Femur (tissue), 1 donor: ENCODE measurements at regions not wholly inside any gene's neighbourhood (a gene's known extent, or its start where the extent isn't known, plus 50 kb on each side); places are given as distances from the start of the nearest gene placed in this dataset.

ENCODE experiments used
- DNase-seq: peaks from one replicate; pipeline ENCODE4 v3.0.0-alpha.2; 2017

DNA sequence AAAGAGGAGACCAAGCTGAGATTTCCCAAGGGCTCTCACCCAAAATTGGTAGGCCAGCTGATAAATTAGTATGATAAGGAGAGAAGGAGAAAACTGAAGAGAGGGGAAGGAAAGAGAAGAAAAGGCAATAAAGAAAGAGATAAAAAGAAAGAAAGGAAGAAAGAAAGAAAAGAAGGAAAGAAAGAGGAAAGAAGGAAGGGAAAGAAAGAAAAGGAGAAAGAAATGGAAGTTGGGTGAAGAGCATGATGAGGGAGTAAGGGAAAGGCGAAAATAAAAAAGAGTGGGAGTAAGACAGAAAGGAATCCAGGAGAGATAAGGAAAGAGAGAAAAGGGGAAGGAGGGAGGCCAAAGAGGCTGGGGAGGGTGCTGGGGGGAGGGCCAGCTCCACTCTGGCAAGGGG lies 95.4 kb downstream of the MRM1 start:
- no peak for DNase-seq

DNA sequence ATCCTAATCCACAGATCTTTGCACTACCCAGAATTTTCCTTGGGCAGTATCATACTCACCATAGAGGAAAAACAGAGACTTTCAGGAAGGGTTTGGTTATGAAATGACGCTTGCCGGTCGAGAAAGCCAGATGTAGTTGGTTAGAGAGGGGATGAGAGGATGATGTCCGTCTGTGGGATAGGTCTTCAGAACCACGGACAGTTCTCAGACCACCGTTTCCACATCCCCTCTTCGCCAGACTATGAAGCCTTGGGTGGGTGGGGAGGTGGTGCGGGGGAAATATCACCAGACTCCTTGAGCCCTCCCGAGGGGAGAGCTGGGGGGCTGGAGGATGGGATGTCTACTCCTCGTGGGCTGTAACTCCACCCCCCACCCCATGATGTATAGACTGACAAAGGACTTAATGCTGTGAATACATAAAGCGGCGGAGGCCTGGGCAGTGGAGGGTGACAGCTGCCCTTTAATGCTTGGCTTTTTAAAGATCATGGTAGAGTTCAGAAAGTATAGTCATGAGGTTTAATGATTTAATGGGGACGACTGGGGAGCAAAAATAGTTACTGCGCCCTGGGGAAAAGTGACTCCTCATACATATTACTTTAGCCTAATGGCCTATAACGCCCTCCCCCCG lies 96.6 kb downstream of the MRM1 start:
- no peak for DNase-seq

DNA sequence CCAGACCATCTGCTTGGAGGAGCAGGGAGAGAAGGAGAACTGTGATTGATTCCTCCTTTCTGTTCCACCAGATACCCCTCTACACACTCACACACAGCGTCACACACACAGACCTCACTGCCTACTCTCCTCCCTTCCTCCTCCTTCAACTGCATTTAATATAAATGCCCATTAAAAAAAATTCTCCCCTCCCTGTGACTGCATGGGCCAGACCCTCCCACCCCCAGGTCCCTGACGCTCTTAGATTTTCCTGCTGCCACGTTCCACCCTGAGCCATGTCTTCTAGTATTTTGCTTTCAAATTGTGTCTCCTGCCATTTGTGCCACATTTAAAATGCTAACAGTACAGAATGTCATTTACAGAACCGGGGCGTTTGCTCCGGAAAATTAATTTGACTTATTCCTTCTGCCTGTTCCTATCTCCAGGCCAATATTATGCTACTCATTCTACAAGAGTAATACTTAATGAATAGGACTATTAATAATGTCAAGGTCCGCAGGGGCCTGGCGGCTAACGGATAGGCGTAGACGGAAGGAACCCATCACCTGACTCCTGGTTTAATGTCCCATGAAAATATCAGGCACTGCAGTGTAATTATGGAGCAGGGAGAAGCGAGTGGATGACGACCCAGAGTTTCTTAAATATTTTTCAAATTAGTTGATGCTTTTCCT lies 100.2 kb downstream of the MRM1 start:
- no peak for DNase-seq

DNA sequence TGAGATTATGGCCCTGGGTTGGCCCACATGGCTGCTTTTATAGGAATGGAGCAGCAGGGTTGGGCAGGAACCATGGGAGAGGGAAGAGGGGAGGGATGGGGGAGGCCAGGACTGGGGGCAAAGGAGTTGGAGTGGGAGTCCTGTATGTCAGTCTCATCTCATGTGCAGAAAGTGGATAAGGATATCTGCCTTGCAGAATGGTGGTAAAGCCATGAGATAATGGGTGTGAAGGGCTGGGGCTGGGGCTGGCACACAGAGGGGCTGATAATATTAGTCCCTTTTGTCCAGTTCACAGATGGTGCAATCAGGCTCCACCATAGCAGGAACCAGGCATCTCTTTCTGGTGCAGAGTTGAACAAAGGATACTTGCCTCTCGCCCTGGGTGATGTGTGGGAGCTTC lies 101.3 kb downstream of the MRM1 start:
- no peak for DNase-seq

DNA sequence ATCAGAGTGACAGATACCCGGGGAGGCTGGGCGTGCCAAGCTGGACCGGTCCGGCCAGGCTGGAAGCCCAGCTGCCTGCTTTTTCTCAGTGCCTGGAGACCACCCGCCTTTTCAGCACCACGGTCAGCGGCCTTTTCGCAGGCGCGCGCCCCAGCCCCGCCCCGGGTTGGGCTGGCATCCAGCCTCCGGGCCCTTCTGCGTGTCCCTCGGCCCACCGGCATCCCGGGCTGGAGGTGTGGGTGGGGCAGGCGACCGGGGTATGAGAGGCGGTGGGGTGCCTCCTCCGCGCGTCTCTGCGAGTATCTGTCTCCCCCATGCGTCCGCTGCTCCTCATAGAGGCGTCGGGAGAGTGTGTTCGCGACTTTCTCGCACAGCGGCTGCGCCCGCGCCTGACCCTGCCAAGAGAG lies 102.5 kb downstream of the MRM1 start:
- DNase-seq = peak; percentile 70

DNA sequence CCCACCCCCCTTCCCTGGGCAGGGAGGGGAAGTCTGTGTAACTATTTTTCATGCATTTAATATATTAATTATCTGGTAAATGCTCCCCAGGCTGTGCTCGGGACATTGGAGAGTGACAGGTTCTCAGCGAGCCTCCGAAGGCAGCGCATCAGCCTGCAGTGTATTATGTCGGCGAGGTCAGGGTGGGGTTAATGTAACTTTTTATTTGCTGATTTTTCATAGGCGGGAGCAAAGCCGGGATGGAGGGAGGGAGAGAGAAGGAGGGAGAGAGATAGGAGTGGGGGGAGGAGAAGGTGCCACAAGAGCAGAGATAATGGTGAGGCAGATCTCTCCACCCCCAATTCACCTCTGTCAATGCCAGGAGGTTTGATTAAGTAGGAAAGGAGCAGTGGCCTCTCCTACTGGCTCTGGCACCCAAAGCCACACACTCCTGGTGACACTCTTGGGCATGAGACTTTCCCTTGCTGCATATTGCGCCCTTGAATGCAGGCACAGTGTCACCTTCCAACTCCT lies 104.0 kb downstream of the MRM1 start:
- DNase-seq = no peak

DNA sequence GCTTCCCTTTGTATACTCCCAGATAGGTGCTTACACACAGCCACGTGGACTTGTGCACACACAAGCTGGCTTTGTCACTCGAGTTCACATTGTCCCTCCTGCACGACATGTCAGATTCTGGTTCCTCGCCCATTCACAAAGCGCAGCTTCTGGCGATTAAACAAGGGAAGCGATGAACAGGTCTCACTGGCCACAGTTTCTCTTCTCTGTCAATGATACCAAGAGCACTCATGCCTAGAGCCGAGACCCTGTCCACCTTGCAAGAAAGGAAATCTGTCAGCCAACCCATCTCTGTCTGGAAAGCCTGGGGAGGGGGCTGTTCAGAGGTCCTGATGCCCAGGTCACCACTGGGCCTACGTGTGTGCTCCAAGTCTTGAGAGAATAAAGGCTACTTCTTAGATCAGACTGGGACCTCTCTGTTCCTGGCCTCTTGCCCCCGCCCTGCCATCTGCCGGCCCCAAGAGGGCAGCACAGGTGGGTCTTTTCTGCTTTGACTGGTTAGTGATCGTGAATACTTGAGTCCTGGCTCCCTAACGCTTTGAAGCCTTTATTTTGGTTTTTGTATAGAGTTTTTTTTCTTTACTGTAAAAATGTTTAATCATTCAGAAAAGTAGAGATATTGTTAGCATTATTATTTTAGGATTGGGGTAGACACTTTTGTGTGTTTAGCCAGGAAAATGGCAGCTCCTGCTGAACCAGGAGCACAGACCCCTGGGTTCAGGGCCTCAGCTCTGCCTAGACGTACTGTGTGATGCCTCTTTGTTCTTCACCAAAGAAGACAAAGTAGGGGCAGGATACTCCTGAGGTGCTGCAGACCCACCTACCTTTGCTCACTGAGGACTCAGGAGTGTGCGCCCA lies 104.7 kb downstream of the MRM1 start:
- peak; percentile 30 for DNase-seq

DNA sequence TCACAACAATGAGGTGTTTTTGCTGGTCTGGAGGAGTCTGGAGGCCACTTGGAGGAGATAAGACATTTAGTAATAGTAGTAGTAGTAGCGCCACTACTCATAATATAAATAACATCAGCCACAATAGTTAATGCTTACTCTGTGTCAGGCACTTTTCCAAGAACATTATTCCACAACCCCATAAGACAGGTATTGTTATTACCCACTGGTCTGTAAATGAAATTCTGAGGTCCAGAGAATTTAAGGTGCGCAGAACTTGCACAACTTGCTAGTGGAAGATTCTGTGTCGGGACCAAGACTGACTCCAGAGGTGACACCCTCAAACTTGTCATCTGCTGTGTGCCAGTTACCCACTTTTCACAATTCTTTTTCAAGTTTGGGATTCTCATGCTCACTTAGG lies 106.5 kb downstream of the MRM1 start:
- DNase-seq = no peak

DNA sequence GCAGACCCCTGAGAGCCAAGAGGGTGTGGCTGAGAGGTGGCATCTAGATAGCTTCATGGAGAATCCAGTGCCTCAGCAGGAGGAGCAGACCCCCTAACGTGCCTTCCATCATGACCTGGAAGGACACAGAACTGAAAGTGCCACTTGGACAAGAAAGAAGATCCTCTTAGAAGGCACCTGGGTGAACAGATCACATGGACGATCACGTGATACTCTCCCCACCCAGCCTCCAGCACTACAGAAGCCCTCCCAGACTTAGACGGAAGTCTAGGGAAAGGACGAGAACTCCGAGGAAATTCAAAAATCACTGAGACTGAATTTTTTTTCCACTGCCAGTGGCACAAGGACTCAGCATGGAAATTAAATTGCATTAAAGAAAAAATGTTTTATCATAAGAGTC lies 113.4 kb downstream of the MRM1 start:
- DNase-seq = no peak

DNA sequence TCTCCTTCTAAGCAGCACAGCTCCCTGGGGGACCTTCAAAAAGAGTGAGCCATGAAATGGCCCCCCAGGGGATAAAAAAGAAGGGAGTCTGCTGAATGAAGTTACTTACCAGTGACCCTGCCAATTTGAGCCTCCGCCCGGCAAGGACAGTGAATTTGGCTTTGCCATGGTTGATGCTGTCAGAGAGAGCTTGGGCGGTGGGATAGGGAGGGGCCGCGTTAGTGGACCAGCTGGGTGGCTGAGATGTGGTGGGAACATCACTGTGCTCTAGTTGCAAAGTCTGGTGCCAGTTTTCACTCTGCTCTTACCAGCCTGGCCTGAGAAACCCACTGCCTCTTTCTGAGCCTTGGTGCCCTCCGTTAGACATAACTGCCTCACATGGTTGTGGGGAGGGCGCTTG lies 114.6 kb downstream of the MRM1 start:
- no peak for DNase-seq

DNA sequence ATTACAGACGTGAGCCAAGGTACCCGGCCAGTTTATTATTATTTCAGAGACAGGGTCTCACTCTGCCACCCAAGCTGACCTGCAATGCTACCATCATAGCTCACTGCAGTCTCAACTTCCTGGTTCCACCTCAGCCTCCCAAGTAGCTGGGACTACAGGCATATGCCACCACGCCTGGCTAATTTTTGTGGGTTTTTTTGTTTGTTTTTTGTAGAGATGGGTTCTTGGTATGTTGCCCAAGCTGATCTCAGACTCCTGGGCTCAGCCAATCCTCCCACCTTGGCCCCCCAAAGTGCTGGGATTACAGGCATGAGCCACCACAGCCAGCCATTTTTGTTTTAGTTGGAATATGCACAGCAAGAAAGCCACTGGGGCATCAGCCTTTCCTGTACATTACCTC lies 115.7 kb downstream of the MRM1 start:
- DNase-seq = no peak

DNA sequence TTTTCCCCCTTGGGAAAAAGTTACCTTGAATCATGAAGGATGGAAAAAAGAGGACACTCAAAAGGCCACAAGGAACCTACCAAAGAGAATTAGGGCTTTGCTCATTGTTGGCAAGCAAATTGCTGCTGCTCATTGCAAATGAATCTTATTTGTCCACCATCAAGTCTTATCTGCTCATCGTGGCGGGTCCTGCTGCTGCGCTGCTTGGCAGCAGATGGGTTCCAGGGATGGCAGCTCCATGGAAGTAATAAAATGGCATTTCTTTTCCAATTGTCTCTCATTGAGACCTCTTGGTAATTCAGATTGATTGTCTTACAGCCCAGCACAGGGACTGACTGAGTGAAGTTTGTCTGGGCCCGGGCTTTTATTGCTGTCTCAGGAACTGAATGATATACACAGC lies 118.7 kb downstream of the MRM1 start:
- DNase-seq = no peak

DNA sequence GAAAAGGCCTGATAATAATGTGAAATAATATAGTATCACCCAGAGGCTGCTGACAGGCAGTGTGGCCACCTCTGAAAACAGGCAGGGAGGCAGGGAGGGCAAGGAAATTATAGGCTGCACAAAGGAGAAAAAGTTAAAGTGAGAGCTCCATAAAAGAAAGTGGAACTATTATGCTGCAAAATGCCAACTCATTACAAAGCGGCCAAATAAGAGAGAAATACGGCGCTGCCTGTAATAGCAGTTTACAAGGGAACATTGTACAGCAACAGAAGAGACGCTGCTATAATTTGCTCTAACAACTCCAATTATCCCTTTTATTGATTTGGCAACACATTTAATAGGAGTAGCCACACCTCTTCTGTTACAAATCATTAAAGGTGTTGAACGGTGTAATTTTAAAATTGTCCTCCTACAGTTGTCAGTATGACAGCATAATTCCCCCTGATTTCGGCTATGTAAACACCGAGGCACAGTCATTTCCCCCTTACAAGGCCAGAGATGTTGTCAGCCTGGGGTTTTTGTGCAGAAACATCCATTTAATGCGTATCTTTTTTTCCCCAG lies 120.3 kb downstream of the MRM1 start:
- no peak for DNase-seq

DNA sequence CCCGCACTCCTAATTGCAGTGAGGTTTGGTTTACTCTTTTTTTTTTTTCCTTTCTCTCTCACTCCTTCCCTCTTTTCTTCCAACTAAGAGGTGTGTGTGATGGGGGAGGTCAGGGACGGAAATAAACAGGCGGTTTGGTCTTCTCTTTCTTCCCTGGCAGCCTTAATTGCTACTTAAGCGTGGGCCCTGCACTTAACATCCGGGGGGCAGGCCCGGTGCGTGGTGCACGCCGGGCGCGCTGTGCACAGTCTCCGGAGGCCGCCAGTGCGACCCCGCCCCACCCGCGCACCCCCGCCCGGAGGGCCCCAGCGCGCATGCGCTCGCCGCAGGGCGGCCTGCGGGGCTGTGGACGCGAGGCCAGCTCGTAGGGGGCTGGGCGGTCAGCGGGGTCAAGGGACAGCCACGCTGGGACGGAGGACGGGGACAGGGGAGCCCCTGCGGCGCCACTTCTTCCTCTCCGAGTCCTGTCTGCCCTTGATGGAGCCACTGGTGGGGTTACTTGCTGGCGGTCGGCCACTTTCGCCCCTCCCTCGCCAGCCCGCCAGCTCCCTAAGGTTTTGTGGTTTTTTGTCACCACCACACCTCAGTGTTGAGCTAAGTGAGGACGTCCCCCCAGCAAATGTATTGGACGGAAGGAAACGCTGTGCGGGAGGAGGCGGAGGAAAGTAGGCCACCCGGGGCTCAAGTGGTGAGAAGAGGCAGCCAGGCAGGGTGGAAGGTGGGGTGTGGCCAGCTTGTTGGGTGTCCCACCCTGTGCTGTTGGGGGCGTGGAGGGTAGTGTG lies 120.9 kb downstream of the MRM1 start:
- peak; percentile 53 for DNase-seq

DNA sequence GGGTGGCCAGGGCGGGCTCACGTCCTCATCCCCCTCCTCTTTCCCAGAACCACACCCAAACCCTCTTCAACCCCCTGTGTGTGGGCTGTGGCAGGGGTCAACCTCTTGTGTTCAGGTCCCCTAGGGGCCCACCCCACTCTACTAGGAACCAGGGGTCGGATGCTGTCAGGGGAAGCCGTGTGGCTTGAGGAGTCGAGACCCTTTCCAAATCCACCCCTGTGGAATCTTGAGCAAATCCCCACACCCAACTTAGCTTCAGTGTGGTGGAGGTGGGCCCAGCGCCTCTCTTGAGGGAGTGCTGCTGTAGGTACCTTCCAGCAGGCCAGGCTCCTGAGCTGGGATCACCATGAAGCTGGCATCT lies 121.5 kb downstream of the MRM1 start:
- DNase-seq = no peak

DNA sequence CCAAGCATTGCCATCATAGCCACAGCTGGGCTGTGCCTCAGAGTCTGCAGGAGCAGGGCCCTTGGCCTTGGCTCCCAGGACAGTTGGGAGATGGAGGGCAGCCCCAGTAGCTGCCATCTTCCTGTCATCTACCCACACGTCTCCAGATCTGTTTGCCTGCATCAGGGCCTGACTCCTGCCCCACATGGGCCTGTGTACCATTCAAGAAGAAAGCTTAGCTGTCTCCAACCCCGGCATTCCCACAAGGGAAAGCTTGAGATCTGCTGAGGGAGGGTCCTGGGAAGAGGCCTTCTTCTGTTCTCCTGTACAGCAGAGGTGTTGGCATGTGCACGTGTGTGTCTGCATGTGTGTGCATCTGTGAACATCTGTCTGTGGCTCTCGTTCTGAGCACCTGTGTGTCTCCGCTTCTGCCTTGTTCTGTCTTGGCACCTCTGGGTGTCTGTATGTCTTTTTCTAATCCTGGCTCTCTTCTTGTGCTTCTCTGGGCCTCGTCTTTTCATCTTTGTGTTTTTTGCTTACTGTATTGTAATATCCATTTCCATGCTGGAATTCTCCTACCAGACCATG lies 122.2 kb downstream of the MRM1 start:
- DNase-seq = no peak

DNA sequence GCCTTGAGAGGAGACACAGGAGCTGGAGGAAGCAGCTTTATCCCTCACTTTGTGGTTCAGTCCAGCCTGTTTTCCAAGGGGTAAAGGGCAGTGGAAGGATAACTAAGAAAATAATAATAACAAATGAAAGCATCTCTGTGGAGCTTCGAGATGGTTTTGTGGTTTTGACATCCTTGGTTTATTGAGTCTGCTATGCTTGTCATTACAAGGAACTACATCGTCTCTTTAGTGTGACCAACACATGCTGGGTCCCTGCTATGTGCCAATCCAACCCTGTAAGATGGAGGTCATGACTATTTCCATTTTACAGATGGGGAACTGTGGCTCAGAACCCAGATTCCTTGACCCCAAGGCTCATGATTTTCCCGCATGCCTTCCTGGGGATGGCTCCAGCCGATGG lies 124.8 kb downstream of the MRM1 start:
- no peak for DNase-seq

DNA sequence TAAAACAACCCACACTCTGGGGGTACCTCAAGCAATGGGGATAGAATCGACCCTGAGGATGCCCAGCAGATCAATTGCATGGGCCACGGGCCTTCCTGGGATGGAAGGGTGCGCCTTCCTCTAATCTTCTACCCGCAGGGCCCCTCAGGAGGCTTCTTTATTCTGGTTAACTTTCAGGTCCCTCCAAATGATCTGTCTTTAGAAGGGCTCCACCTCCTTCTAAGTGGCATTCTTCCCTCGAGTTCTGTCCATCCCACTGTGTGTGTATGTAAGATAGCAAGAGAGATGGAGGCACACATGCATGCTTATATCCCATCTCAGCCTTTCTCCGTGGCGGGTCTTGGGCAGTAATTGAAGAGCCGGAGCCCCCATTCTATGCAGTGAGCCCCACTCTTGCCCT lies 125.7 kb downstream of the MRM1 start:
- no peak for DNase-seq

DNA sequence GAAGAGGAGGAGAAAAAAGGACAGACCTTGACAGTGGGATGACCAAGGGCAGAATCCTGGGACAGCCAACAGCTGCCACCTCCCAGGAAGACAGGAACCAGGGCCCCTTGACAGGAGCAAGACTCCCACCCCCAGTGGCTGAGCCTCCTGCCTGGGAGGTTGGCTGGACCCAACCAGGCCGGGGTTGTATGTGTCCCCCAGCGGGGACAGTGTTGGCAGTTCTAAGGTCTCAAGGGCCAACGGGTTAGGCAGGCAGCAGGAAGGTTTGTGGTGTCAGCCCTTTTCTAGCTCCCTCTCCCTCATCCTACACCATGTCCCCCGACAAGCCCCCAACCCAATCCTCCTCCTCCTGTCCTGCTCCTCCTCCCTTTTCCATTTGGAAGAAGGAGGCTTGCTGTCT lies 126.2 kb downstream of the MRM1 start:
- DNase-seq = no peak

DNA sequence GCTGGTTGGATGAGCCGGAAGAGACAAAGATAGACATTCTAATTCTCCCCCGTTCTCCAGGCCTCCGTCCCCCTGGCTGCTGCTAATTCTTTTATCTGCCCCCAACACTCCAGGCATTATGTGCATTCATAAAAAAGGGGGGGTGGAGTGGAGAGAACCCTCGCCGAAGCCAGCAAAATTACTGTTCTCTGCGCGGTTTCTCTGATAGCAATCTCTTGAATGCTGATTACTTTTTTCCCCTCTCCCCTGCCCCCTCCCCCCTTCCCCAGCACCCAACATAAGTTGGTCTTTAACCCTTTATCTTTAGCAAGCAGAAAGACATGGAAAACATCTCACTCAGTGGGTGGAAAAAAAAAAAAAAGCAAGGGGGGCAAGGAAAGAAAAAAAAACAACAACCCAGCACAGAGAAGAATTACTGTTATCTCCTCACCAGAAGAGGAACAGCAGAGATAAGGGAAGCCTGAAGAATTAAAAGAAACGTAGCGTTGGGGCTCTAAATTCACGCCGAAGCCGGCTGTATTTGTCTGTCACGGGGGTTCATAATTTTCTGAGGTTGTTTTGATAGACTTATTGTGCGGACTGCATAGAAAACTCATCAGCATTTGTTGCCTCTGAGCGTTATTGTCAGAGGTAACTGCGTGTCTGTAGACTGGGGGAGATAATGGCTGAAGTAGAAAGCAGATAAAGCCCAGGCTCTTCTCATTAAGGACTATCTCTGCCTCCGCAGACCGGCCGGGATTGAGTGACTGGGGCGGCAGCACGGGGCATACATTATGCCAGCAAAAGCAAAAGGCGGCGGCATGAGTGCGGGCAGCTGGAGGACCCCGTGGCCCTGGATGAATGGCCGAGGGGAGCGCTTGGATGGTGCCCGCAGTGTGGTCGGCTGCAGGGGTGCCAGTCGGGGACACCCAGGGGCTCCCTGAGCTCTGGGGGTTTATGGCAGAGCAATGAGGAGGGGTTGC lies 126.9 kb downstream of the MRM1 start:
- DNase-seq = no peak

DNA sequence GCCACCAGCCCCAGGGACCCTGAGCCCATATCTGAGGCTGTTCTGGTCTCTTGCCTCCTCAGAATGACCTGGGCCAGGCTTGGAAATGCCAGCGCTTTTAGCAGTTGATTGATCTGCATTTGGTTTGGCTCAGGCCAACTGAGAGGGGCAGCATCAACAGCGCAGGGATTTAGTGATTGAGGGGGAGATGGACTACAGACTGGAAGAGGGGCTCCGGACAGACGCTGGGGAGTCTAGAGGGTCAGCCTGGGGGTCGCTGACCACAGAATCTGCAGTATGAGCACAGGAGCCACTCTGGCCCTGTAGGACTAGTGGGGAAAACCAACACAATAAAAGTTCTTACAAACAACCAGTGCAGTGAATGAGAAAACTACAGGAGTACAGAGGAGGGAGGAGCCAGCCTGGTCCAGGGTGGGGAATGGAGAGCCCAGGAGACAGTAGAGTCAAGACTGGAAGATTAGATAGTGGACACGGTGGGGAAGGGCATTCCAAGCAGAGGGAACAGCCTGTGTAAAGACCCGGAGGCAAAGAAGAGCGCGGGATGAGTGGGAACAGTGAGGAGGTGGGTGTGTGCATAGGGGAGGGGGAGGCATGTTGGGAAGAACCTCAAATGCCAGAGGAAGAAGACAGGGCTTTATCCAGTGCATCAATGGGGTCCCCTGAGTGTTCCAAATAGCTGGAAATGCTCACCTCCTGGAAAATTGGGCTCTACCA lies 128.9 kb downstream of the MRM1 start:
- DNase-seq = no peak
